Islet precursor cell (in vitro differentiated cells): ENCODE measurements at regions not wholly inside any gene's neighbourhood (a gene's known extent, or its start where the extent isn't known, plus 50 kb on each side); places are given as distances from the start of the nearest gene placed in this dataset.
A peak's percentile ranks its signal among the peaks of the same experiment; 100 is the strongest.
"Not testable (repeated sequence)": the region's sequence is repeated elsewhere in the genome, so short reads cannot be mapped to it uniquely, and the experiment has no call there.

Experiments
- DNase-seq: peaks from one replicate; pipeline ENCODE4 v3.0.0-alpha.2; 2018

- DNase-seq, result not testable (repeated sequence)
Measured at GRCh38 chr13:108074429-108074828, 140.9 kb downstream of the LIG4 start.

- no peak for DNase-seq
Measured at GRCh38 chr13:108070925-108071324, 144.4 kb downstream of the LIG4 start.

- DNase-seq, result no peak
Measured at GRCh38 chr13:108070491-108070890, 144.8 kb downstream of the LIG4 start.

GRCh38 chr13:108069521-108070210 lies 145.7 kb downstream of the LIG4 start:
- no peak for DNase-seq

GRCh38 chr13:108064372-108064771 lies 151.0 kb downstream of the LIG4 start:
- DNase-seq, result not testable (repeated sequence)

GRCh38 chr13:108060111-108060510 lies 155.2 kb downstream of the LIG4 start:
- peak; percentile 93 for DNase-seq

- no peak for DNase-seq
Measured at GRCh38 chr13:108056278-108056677, 159.1 kb downstream of the LIG4 start.

- no peak for DNase-seq
Measured at GRCh38 chr13:108049211-108049610, 166.1 kb downstream of the LIG4 start.

- DNase-seq, result no peak
Measured at GRCh38 chr13:108044954-108045353, 170.4 kb downstream of the LIG4 start.

- DNase-seq, result not testable (repeated sequence)
Measured at GRCh38 chr13:108042866-108043265, 172.5 kb downstream of the LIG4 start.

- no peak for DNase-seq
Measured at GRCh38 chr13:108037348-108037747, 178.0 kb downstream of the LIG4 start.

GRCh38 chr13:108036411-108036932 lies 178.9 kb downstream of the LIG4 start:
- DNase-seq, result no peak

- no peak for DNase-seq
Measured at GRCh38 chr13:108034909-108035410, 180.4 kb downstream of the LIG4 start.

GRCh38 chr13:108033800-108034707 lies 181.3 kb downstream of the LIG4 start:
- DNase-seq, result no peak

- no peak for DNase-seq
Measured at GRCh38 chr13:108031865-108032264, 183.5 kb downstream of the LIG4 start.

- no peak for DNase-seq
Measured at GRCh38 chr13:108030769-108031168, 184.6 kb downstream of the LIG4 start.

GRCh38 chr13:108026680-108027410 lies 188.5 kb downstream of the LIG4 start:
- no peak for DNase-seq

GRCh38 chr13:108020027-108020426 lies 195.3 kb downstream of the LIG4 start:
- peak; percentile 77 for DNase-seq

GRCh38 chr13:108018371-108018870 lies 196.9 kb downstream of the LIG4 start:
- no peak for DNase-seq

- no peak for DNase-seq
Measured at GRCh38 chr13:108006619-108007018, 208.7 kb downstream of the LIG4 start.

- DNase-seq, result no peak
Measured at GRCh38 chr13:108005231-108005630, 210.1 kb downstream of the LIG4 start.

GRCh38 chr13:108003626-108004025 lies 211.7 kb downstream of the LIG4 start:
- peak; percentile 84 for DNase-seq

- DNase-seq, result no peak
Measured at GRCh38 chr13:108000998-108001397, 214.3 kb downstream of the LIG4 start.
